PFSK-1 (cell line): ENCODE measurements at regions not wholly inside any gene's neighbourhood (a gene's known extent, or its start where the extent isn't known, plus 50 kb on each side); places are given as distances from the start of the nearest gene placed in this dataset.

Experiments
- FOXP2 ChIP-seq: optimal IDR thresholded peaks from 2 replicates; pipeline ENCODE3; 2011; ENCODE audit warnings: borderline replicate concordance, control low read depth, inconsistent platforms; ENCODE audit not compliant: insufficient read depth; ENCODE audit errors: extremely low read length, extremely low read depth
- POLR2AphosphoS5 ChIP-seq: IDR thresholded peaks from 2 replicates; pipeline ENCODE4 v1.6.1; 2012; ENCODE audit warnings: low read depth, mild to moderate bottlenecking, control low read depth, low read length, moderate library complexity
- SIN3A ChIP-seq: IDR thresholded peaks from 2 replicates; pipeline ENCODE4 v1.6.1; 2012; ENCODE audit warnings: mild to moderate bottlenecking, low read length, moderate library complexity, borderline replicate concordance; ENCODE audit not compliant: insufficient read depth
- TAF1 ChIP-seq: IDR thresholded peaks from 2 replicates; pipeline ENCODE4 v1.6.1; 2012; ENCODE audit warnings: low read length, control low read depth, borderline replicate concordance; ENCODE audit not compliant: insufficient read depth
- TF ChIP-seq, protein P1 (sequence below), 2 experiments: IDR thresholded peaks; 2 replicates each; pipeline versions ENCODE4 v1.6.1 to v1.8.0; 2011 to 2012; ENCODE audit warnings: low read depth in 2 of 2, low read length in 2 of 2, control low read depth in 1 of 2, inconsistent platforms in 1 of 2, mild to moderate bottlenecking in 1 of 2, moderate library complexity in 1 of 2; ENCODE audit not compliant: insufficient read depth in 1 of 2

DNA sequence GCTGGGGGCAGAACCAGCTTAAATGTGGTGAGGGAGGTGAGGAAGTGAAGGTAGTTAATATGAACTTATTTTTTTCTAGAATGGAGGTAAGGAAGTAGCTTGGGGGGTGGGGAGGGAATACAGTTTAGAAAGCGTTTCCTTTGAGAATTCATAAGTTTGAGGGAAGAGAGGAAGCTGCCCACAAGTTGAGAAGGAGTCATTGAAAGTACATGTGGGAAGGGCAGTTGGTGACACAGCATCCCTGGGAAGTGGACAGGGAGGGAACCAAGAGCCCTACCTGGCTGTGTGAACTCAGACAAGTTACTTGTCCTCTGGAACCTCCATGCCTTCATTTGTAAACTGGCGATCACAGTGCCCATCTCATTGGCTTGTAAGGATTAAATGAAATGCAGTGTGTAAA, 125.9 kb upstream of the SPON1 start:
- TF ChIP-seq SIN3A (no peak), POLR2AphosphoS5 (no peak), TAF1 (no peak), FOXP2 (no peak)
- TF ChIP-seq, protein P1, sequence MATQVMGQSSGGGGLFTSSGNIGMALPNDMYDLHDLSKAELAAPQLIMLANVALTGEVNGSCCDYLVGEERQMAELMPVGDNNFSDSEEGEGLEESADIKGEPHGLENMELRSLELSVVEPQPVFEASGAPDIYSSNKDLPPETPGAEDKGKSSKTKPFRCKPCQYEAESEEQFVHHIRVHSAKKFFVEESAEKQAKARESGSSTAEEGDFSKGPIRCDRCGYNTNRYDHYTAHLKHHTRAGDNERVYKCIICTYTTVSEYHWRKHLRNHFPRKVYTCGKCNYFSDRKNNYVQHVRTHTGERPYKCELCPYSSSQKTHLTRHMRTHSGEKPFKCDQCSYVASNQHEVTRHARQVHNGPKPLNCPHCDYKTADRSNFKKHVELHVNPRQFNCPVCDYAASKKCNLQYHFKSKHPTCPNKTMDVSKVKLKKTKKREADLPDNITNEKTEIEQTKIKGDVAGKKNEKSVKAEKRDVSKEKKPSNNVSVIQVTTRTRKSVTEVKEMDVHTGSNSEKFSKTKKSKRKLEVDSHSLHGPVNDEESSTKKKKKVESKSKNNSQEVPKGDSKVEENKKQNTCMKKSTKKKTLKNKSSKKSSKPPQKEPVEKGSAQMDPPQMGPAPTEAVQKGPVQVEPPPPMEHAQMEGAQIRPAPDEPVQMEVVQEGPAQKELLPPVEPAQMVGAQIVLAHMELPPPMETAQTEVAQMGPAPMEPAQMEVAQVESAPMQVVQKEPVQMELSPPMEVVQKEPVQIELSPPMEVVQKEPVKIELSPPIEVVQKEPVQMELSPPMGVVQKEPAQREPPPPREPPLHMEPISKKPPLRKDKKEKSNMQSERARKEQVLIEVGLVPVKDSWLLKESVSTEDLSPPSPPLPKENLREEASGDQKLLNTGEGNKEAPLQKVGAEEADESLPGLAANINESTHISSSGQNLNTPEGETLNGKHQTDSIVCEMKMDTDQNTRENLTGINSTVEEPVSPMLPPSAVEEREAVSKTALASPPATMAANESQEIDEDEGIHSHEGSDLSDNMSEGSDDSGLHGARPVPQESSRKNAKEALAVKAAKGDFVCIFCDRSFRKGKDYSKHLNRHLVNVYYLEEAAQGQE (IDR thresholded peaks at IDR 0.05; ENCODE audit: insufficient read depth in 1 of 2, low read depth in 2 of 2, low read length in 2 of 2) = no peak
